A204.1 (cell line): ENCODE measurements at regions not wholly inside any gene's neighbourhood (a gene's known extent, or its start where the extent isn't known, plus 50 kb on each side); places are given as distances from the start of the nearest gene placed in this dataset.
A peak's percentile ranks its signal among the peaks of the same experiment; 100 is the strongest.
"Not testable (repeated sequence)": the region's sequence is repeated elsewhere in the genome, so short reads cannot be mapped to it uniquely, and the experiment has no call there.

ENCODE experiments used
- FAIRE-seq: peaks from 2 replicates; lab custom pipeline; 2012; peaks lifted over from hg19 to GRCh38; lab: Jason Lieb, UNC

- no peak for FAIRE-seq
These were observed 435.1 kb upstream of the CDH9 start for GRCh38 chr5:27473307-27474046.

- FAIRE-seq, result no peak
These were observed 434.5 kb upstream of the CDH9 start for GRCh38 chr5:27472871-27473270.

DNA sequence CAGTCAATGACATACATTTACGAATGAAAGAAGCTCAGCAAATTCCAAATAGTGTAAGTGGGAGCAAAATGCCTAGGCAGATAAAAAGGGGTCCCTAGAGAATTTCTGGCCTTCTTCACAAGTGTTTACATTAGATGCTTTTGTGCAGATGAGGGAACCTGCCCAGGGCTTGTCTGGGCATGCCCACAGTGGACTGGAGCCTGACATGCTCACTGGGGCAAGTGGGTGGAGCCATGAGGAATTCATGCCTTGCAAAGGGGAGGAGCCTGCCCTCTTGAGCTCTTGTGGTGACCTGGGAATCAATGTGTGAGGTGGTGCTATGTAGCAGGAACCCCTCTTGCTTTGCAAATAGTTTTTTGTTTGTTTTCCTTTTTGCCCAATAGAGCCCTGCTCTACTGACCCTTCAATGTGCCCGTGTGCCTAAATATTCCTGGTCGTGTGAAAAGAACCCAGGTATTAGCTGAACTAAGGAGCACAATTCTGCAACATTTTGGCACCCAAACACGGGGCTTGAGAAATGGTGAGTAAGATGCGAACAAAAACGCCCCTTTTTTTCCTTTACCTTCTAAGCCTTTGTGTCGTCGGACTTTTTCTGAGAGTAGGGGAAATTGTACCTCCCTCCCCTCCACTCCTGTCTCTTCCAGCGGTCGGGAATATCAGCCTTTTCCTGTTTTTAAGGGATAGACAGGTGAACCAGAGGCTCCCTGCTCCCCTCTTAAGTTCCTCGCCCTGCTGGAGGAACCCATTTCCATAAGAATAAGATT lies 433.8 kb upstream of the CDH9 start:
- no peak for FAIRE-seq

GRCh38 chr5:27466959-27467358 lies 428.6 kb upstream of the CDH9 start:
- FAIRE-seq, result no peak

DNA sequence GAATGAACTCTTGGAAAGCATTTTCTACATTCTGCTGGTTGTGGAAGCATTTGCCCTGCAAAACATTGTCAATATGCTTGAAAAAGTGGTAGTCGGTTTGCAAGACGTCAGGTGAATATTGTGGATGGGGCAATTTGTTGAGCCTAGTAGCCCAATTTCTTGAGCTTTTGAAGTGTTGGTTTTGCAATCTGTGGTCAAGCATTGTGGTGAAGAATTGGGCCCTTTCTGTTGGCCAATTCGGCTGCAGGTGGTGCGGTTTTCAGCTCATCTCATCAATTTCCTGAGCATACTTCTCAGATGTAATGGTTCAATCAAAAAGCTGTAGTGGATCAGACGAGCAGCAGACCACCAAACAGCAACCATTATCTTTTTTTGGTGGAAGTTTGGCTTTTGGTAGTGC lies 426.8 kb upstream of the CDH9 start:
- no peak for FAIRE-seq

DNA sequence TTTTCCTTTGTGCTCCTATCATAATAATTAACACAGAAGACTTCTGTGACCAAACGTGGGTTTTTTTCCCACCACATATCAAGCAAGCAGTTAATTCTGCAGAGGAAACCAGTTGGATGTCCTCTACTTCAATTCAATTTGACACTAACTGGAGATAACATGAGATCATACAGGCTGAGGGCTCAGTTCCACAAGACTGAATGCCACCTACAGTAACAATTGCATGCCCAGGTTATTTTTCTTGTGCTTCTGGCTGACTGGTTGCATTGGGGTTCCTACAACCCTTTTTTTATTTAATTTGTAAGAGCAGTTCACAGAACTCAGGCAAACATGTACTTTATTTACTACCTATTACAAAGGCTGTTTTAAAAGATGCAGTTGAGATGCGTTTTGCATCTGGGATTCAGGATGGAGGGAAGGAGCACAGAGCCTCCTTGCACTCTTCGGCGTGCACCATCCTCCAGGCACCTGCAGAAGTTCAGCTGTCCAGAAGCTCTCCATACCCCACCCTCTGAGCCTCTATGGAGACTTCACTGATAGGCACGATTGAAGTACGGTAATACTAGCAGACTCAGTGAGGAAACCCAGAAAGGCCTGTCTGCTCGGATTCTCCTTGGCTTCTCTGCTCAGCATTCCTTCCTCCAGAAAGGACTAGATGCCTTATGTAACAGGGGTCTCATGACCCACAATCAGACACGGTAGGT lies 425.2 kb upstream of the CDH9 start:
- FAIRE-seq, result no peak

- no peak for FAIRE-seq
These were observed 424.6 kb upstream of the CDH9 start for GRCh38 chr5:27462936-27463335.

DNA sequence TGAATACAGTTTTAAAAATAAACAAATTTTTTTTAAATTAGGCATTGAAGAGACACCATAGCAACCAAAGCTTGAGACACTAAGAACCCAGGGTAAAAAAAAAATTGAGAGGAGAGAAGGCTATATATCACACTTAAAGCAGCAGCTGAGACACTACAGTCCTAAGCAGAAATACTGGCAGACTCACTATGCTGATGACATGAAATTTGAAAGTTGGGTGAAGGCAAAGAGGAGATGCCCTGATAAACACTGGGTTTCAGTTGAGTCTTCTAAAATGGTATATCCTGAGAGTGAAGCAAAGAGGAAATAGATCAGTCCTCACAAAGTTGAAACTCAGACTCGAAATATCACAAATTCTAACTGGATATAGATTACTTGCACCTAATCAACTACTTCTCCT lies 419.9 kb upstream of the CDH9 start:
- FAIRE-seq, result no peak

DNA sequence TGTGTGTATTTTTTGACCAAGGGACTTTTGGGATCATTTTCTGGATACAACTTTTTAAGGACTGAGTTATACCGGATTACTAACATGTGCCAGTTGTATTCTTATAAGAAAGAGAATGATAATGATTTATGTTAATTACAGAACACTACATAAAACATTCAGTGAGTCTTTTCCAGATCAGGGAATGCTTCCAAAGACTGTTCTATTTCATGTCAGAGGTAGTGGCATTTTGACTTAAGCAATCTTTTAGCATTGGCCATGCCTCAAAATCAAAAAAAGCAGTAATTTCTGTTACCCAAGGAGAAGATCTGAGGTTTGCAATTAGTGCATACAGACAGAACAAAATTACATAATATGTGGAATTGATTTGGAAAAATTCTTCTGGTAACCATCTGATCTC lies 413.0 kb upstream of the CDH9 start:
- FAIRE-seq, result no peak

GRCh38 chr5:27450607-27451006 lies 412.2 kb upstream of the CDH9 start:
- FAIRE-seq, result no peak

- FAIRE-seq, result not testable (repeated sequence)
These were observed 401.0 kb upstream of the CDH9 start for GRCh38 chr5:27439383-27439782.

GRCh38 chr5:27437594-27438200 lies 399.3 kb upstream of the CDH9 start:
- FAIRE-seq, result no peak

- no peak for FAIRE-seq
These were observed 395.9 kb upstream of the CDH9 start for GRCh38 chr5:27434335-27434734.

- FAIRE-seq, result peak; percentile 6
These were observed 375.7 kb upstream of the CDH9 start for GRCh38 chr5:27414099-27414498.

- no peak for FAIRE-seq
These were observed 374.0 kb upstream of the CDH9 start for GRCh38 chr5:27412384-27412783.

DNA sequence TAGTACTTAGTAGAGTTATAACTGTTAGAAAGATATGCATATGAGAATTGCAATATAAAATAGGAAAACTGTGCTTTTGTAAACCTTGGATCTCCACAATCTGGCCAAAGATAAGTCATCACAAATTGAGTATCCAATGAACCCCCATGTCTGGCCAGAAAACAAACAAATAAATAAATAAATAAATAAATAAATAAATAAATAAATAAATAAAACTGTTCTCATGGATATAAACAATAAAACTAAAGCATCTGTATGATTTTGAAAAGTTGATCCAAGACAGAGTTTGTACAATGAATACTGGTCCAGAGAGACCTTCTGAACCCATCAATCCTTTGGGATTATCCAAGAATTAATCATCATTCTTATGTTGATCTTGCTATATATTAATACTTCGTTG lies 367.6 kb upstream of the CDH9 start:
- FAIRE-seq, result no peak

DNA sequence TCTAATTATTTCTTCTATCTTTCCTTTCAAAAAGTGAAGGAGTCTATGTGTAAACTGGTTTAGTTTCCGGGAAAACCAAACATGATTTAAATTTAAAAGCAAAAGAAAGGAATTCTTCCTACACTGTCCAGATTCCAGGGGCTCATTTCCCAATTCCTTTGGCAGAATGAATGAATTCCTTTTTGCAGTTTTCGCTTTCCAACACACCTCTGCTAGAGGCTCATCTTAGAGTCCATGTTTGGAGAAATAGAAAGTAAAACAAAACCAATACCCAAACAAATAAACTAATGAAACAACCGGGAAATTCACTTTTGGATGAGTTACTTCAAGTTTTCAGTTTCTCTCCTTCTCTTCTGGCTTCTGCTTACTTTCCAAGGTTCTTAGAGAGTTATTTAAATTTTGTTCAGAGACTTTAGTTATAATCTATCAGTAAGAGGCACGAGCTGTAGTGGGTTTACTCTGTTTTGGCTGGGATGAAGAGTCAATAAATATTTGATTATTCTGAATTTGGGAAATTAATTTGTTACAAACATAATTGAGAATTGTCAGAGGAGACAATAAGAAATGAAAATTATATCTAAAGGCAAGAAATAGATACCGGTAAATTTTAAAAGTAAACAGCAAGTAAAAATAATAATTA lies 365.0 kb upstream of the CDH9 start:
- peak; percentile 58 for FAIRE-seq

DNA sequence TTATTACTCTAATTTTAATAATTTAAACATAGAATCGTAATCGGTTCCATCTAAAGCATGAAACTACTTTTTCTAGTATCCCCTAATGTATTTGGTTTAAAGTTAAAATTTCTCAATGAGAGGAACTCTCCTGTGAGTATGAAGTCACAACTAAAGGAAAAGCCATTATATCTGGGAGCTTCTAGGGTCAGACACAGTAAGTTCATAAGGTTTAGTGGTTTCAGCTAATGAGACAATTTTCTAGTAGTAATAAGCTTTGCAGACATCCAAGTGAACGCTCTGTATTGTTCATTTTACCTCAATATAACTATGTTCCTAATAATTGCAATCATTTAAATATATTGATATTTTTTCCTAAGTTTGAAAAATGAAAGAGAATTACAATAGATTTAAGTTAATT lies 364.4 kb upstream of the CDH9 start:
- no peak for FAIRE-seq

GRCh38 chr5:27396998-27397397 lies 358.6 kb upstream of the CDH9 start:
- no peak for FAIRE-seq

- no peak for FAIRE-seq
These were observed 354.3 kb upstream of the CDH9 start for GRCh38 chr5:27392716-27393115.

GRCh38 chr5:27389696-27390095 lies 351.3 kb upstream of the CDH9 start:
- no peak for FAIRE-seq

DNA sequence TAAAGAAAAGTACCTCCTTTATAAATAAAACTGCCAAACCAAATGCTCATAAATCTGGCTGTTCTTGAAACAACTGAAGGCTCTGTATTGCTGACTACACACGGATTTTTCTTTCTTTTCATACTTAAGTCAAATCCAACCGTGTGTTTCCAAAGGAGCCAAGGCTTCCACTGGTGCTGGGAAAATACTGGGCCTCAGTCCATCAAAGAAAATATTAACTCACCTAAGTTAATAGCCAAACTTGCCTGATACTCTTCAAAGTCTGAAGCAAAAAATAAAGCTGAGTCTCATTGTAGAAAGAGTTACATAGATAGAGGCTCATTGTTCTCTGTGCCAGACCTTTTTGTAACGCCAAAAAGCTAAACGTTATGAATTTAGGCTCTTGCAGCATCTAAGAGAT lies 350.4 kb upstream of the CDH9 start:
- FAIRE-seq, result no peak
